Panc1 (cell line): ENCODE measurements at regions not wholly inside any gene's neighbourhood (a gene's known extent, or its start where the extent isn't known, plus 50 kb on each side); places are given as distances from the start of the nearest gene placed in this dataset.

ENCODE experiments used
- ATAC-seq: fragments of 200-7000 bp; cut with Tn5 transposase; 2 replicates; pipeline ENCODE4 v1.9.1; 2020; ENCODE audit warnings: mild to moderate bottlenecking, moderate library complexity
- BruUV-seq: library from RNA; stranded (reverse); fragments of 400-500 nt; replicated peaks from 2 replicates; lab custom pipeline; 2021; lab: Mats Ljungman, UMichigan
- CTCF ChIA-PET: fragments of 300-600 bp; sonication (Branson Sonifier 250); formaldehyde crosslinking; loops from one replicate; lab custom pipeline; 2022; ENCODE audit warnings: antibody characterized with exemption; lab: Charles Lee
- POLR2A ChIA-PET: fragments of 300-600 bp; sonication (Branson Sonifier 250); formaldehyde crosslinking; loops from one replicate; lab custom pipeline; 2022; ENCODE audit warnings: antibody characterized with exemption; lab: Charles Lee
- DNase-seq: peaks from one replicate; pipeline ENCODE4 v3.0.0-alpha.2; 2010; ENCODE audit warnings: low read depth, low spot score
- H3K27ac ChIP-seq: 2 replicates; pipeline ENCODE4 v1.5.1; 2011; ENCODE audit warnings: mild to moderate bottlenecking, low read length, inconsistent platforms
- H3K27me3 ChIP-seq: fragments of 200-500 bp; sonication (Bioruptor generic); 2 replicates; pipeline ENCODE4 v1.6.0; 2014; ENCODE audit warnings: low read length, inconsistent platforms; ENCODE audit not compliant: control insufficient read depth, insufficient read depth
- H3K36me3 ChIP-seq: fragments of 200-500 bp; sonication (Bioruptor generic); 2 replicates; pipeline ENCODE4 v1.5.1; 2014; ENCODE audit warnings: inconsistent platforms, mild to moderate bottlenecking, low read length, moderate library complexity; ENCODE audit not compliant: control insufficient read depth, insufficient read depth
- H3K4me1 ChIP-seq: 2 replicates; pipeline ENCODE4 v1.5.1; 2011; ENCODE audit warnings: inconsistent platforms, mild to moderate bottlenecking, low read length, moderate library complexity; ENCODE audit not compliant: control insufficient read depth, insufficient read depth
- H3K4me3 ChIP-seq, 2 experiments: 2 replicates each; pipeline ENCODE4 v1.5.1; 2011 to 2012; ENCODE audit warnings: low read depth in 2 of 2, low read length in 2 of 2, mild to moderate bottlenecking in 2 of 2, inconsistent platforms in 1 of 2, moderate library complexity in 1 of 2
- H3K9me3 ChIP-seq: fragments of 200-500 bp; sonication (Bioruptor generic); 2 replicates; pipeline ENCODE4 v1.5.1; 2014; ENCODE audit warnings: low read depth, mild to moderate bottlenecking, inconsistent platforms, low read length, moderate library complexity; ENCODE audit not compliant: control insufficient read depth, insufficient read depth
- CTCF ChIP-seq: fragments of 450-650 bp; IDR thresholded peaks from 2 replicates; pipeline ENCODE4 v1.5.1; 2017; ENCODE audit warnings: mild to moderate bottlenecking
- POLR2AphosphoS5 ChIP-seq: IDR thresholded peaks from 2 replicates; pipeline ENCODE4 v1.6.1; 2012; ENCODE audit warnings: mild to moderate bottlenecking, low read depth, low read length, moderate library complexity
- REST ChIP-seq, 2 experiments: IDR thresholded peaks; 2 replicates each; pipeline ENCODE4 v1.6.1; 2011 to 2012; ENCODE audit warnings: low read depth in 2 of 2, control low read depth in 1 of 2, low read length in 1 of 2, mild to moderate bottlenecking in 1 of 2, moderate library complexity in 1 of 2; ENCODE audit not compliant: insufficient read depth in 1 of 2
- SIN3A ChIP-seq: IDR thresholded peaks from 2 replicates; pipeline ENCODE4 v1.6.1; 2012; ENCODE audit warnings: low read depth, mild to moderate bottlenecking, low read length, moderate library complexity, borderline replicate concordance; ENCODE audit not compliant: insufficient read depth
- TCF7L2 ChIP-seq: IDR thresholded peaks from 2 replicates; pipeline ENCODE4 v1.6.1; 2011; ENCODE audit warnings: mild to moderate bottlenecking, low read depth, low read length, inconsistent platforms
- in situ Hi-C: cut with HindIII; loops from 2 replicates; pipeline ENCODE4 v1.10.0; 2016; ENCODE audit warnings: low sequenced_read_pairs, low pct_unique_long_range_greater_than_20kb
- intact Hi-C: fragments of 100-400 bp; cut with micrococcal nuclease; formaldehyde crosslinking; loops from one replicate; pipeline ENCODE4 v1.10.0; 2022; ENCODE audit not compliant: unreplicated experiment

- Histone ChIP-seq H3K27me3 (peaks cover 15% of the 10 kb centered on the region), H3K9me3 (no peaks in the 10 kb centered on the region), H3K36me3 (no peaks in the 10 kb centered on the region), H3K4me1 (no peaks in the 10 kb centered on the region), H3K27ac (no peak overlapping the region), H3K4me3 (no peak overlapping the region)
- BruUV-seq = no TSS peak
- intact Hi-C loops = no loop called here
- in situ Hi-C loops = no loop called here
- no peak for ATAC-seq
- ChIA-PET POLR2A (no interaction called here), CTCF (no interaction called here)
- DNase-seq = no peak
- TF ChIP-seq CTCF (no peak), TCF7L2 (no peak), REST (IDR thresholded peaks at IDR 0.05; ENCODE audit: insufficient read depth in 1 of 2, low read depth in 2 of 2, low read length in 1 of 2) (no peak), POLR2AphosphoS5 (no peak), SIN3A (no peak)
These were observed 196.7 kb downstream of the TRIM29 start for GRCh38 chr11:119941171-119941570.

- Histone ChIP-seq H3K4me1 (no peaks in the 10 kb centered on the region), H3K27me3 (peaks cover 14% of the 10 kb centered on the region), H3K27ac (no peak overlapping the region), H3K4me3 (no peak overlapping the region), H3K36me3 (no peaks in the 10 kb centered on the region), H3K9me3 (no peaks in the 10 kb centered on the region)
- intact Hi-C loops = no loop called here
- ChIA-PET CTCF (no interaction called here), POLR2A (no interaction called here)
- TF ChIP-seq POLR2AphosphoS5 (no peak), REST (IDR thresholded peaks at IDR 0.05; ENCODE audit: insufficient read depth in 1 of 2, low read depth in 2 of 2, low read length in 1 of 2) (no peak), CTCF (no peak), SIN3A (no peak), TCF7L2 (no peak)
- in situ Hi-C loops = no loop called here
- no peak for ATAC-seq
- no peak for DNase-seq
- no TSS peak for BruUV-seq
These were observed 197.4 kb downstream of the TRIM29 start for GRCh38 chr11:119940401-119940976.
